ENCODE measurements at regions not wholly inside any gene's neighbourhood (a gene's known extent, or its start where the extent isn't known, plus 50 kb on each side); places are given as distances from the start of the nearest gene placed in this dataset.

DNA sequence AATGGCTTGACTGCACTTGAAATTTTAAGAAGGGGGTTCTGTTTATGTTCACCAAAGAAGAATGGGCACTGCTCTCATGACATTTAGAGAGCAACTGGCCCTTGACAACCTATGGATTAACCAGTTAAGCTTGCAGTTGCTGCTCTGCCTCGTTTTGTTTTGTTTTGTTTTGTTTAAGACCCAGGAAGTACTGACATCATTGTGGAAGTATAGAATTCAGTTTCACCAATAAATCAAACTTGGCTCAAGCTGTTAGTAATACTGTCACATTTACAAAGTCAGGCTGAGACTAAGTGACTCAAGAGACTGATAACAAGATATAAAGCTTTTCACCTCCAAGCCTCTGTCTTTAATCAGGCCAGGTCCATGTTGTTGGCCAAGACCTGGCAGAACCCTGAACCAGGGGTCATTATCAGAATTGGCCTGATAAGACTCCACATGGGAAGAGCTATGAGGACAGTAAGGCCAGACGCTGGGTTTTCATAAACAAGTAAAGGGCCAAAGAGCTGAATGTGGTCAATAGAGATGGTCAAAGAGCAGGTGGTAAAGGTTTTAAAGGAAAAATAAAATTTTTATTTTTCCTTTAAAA is 99.4 kb upstream of the VGLL2 start:
- TF ChIP-seq, protein P1, sequence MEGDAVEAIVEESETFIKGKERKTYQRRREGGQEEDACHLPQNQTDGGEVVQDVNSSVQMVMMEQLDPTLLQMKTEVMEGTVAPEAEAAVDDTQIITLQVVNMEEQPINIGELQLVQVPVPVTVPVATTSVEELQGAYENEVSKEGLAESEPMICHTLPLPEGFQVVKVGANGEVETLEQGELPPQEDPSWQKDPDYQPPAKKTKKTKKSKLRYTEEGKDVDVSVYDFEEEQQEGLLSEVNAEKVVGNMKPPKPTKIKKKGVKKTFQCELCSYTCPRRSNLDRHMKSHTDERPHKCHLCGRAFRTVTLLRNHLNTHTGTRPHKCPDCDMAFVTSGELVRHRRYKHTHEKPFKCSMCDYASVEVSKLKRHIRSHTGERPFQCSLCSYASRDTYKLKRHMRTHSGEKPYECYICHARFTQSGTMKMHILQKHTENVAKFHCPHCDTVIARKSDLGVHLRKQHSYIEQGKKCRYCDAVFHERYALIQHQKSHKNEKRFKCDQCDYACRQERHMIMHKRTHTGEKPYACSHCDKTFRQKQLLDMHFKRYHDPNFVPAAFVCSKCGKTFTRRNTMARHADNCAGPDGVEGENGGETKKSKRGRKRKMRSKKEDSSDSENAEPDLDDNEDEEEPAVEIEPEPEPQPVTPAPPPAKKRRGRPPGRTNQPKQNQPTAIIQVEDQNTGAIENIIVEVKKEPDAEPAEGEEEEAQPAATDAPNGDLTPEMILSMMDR (IDR thresholded peaks at IDR 0.05 in 2 of 3, conservative IDR thresholded peaks at IDR 0.05 in 1 of 3; ENCODE audit: control insufficient read depth in 2 of 3, extremely low read depth in 1 of 3, insufficient read depth in 1 of 3, low read depth in 3 of 3, low read length in 3 of 3): no peak
- TF ChIP-seq LARP7 (IDR thresholded peaks at IDR 0.05) (no peak), CREM (IDR thresholded peaks at IDR 0.05; ENCODE audit: low read depth) (no peak), TCF3 (IDR thresholded peaks at IDR 0.05; ENCODE audit: borderline replicate concordance, insufficient read depth, low read depth, low read length) (no peak), ZNF24 (IDR thresholded peaks at IDR 0.05) (no peak)
- TF ChIP-seq, protein P2, sequence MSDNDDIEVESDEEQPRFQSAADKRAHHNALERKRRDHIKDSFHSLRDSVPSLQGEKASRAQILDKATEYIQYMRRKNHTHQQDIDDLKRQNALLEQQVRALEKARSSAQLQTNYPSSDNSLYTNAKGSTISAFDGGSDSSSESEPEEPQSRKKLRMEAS (IDR thresholded peaks at IDR 0.05; ENCODE audit: low read depth, low read length): no peak
